ENCODE measurements at regions not wholly inside any gene's neighbourhood (a gene's known extent, or its start where the extent isn't known, plus 50 kb on each side); places are given as distances from the start of the nearest gene placed in this dataset.

DNA sequence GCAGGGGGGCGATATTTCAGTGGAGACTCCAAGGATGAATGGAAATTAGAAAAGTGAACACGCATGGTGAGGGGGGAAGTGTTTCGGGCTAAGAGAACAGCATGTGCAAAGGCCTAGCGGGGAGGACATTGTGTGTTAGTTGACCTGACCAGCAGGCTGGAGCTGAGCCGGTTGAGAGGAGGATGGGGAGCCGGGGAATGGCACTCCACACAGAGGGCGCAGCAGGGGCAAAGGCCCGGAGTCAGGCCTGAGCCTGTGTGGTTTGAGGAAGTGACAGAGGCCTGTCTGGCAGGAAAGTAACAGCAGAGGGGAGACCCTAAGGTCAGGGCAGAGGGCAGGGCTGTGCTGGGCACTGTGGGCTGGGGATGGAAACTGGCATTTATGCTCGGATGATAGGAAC is 83.2 kb upstream of the ZNF479 start:
- Histone ChIP-seq H3K27me3 (ENCODE audit: insufficient read depth, poor library complexity, severe bottlenecking) (no peaks in the 10 kb centered on the region), H3K4me3 (replicated peaks; ENCODE audit: insufficient read depth, low read length) (no peak overlapping the region), H3K27ac (replicated peaks) (no peak overlapping the region)
- DNase-seq (ENCODE audit: low read depth in 1 of 2, low spot score in 1 of 2), result no peak
- TF ChIP-seq CTCF (IDR thresholded peaks at IDR 0.05; ENCODE audit: insufficient read depth, low read length) (no peak), GABPA (IDR thresholded peaks at IDR 0.05; ENCODE audit: low read depth) (no peak)
- TF ChIP-seq, protein P1, sequence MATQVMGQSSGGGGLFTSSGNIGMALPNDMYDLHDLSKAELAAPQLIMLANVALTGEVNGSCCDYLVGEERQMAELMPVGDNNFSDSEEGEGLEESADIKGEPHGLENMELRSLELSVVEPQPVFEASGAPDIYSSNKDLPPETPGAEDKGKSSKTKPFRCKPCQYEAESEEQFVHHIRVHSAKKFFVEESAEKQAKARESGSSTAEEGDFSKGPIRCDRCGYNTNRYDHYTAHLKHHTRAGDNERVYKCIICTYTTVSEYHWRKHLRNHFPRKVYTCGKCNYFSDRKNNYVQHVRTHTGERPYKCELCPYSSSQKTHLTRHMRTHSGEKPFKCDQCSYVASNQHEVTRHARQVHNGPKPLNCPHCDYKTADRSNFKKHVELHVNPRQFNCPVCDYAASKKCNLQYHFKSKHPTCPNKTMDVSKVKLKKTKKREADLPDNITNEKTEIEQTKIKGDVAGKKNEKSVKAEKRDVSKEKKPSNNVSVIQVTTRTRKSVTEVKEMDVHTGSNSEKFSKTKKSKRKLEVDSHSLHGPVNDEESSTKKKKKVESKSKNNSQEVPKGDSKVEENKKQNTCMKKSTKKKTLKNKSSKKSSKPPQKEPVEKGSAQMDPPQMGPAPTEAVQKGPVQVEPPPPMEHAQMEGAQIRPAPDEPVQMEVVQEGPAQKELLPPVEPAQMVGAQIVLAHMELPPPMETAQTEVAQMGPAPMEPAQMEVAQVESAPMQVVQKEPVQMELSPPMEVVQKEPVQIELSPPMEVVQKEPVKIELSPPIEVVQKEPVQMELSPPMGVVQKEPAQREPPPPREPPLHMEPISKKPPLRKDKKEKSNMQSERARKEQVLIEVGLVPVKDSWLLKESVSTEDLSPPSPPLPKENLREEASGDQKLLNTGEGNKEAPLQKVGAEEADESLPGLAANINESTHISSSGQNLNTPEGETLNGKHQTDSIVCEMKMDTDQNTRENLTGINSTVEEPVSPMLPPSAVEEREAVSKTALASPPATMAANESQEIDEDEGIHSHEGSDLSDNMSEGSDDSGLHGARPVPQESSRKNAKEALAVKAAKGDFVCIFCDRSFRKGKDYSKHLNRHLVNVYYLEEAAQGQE (IDR thresholded peaks at IDR 0.05; ENCODE audit: insufficient replicate concordance, low read depth), result no peak

GRCh38 chr7:57216340-57216739 is 84.1 kb upstream of the ZNF479 start:
- Histone ChIP-seq H3K27me3 (ENCODE audit: insufficient read depth, poor library complexity, severe bottlenecking) (no peaks in the 10 kb centered on the region), H3K4me3 (replicated peaks; ENCODE audit: insufficient read depth, low read length) (no peak overlapping the region), H3K27ac (replicated peaks) (no peak overlapping the region)
- TF ChIP-seq, protein P1 (IDR thresholded peaks at IDR 0.05; ENCODE audit: insufficient replicate concordance, low read depth), result no peak
- TF ChIP-seq POLR2AphosphoS5 (IDR thresholded peaks at IDR 0.05; ENCODE audit: low read depth) (no peak), CTCF (IDR thresholded peaks at IDR 0.05; ENCODE audit: insufficient read depth, low read length) (no peak), GABPA (IDR thresholded peaks at IDR 0.05; ENCODE audit: low read depth) (no peak), SPI1 (IDR thresholded peaks at IDR 0.05; ENCODE audit: borderline replicate concordance, low read depth) (no peak)
- DNase-seq (ENCODE audit: low read depth in 1 of 2, low spot score in 1 of 2), result no peak

- no peak for DNase-seq (ENCODE audit: low read depth in 1 of 2, low spot score in 1 of 2)
- no peaks in the 10 kb centered on the region for H3K27me3 ChIP-seq (ENCODE audit: insufficient read depth, poor library complexity, severe bottlenecking)
- H3K27ac ChIP-seq (replicated peaks), result no peak overlapping the region
- TF ChIP-seq, protein P1 (IDR thresholded peaks at IDR 0.05; ENCODE audit: insufficient replicate concordance, low read depth), result no peak
- TF ChIP-seq SPI1 (IDR thresholded peaks at IDR 0.05; ENCODE audit: borderline replicate concordance, low read depth) (no peak), CTCF (IDR thresholded peaks at IDR 0.05; ENCODE audit: insufficient read depth, low read length) (no peak), GABPA (IDR thresholded peaks at IDR 0.05; ENCODE audit: low read depth) (no peak), POLR2AphosphoS5 (IDR thresholded peaks at IDR 0.05; ENCODE audit: low read depth) (no peak)
- no peak overlapping the region for H3K4me3 ChIP-seq (replicated peaks; ENCODE audit: insufficient read depth, low read length)
Observed at GRCh38 chr7:57218196-57218716, 86.0 kb upstream of the ZNF479 start.
